ENCODE measurements at regions not wholly inside any gene's neighbourhood (a gene's known extent, or its start where the extent isn't known, plus 50 kb on each side); places are given as distances from the start of the nearest gene placed in this dataset.

DNA sequence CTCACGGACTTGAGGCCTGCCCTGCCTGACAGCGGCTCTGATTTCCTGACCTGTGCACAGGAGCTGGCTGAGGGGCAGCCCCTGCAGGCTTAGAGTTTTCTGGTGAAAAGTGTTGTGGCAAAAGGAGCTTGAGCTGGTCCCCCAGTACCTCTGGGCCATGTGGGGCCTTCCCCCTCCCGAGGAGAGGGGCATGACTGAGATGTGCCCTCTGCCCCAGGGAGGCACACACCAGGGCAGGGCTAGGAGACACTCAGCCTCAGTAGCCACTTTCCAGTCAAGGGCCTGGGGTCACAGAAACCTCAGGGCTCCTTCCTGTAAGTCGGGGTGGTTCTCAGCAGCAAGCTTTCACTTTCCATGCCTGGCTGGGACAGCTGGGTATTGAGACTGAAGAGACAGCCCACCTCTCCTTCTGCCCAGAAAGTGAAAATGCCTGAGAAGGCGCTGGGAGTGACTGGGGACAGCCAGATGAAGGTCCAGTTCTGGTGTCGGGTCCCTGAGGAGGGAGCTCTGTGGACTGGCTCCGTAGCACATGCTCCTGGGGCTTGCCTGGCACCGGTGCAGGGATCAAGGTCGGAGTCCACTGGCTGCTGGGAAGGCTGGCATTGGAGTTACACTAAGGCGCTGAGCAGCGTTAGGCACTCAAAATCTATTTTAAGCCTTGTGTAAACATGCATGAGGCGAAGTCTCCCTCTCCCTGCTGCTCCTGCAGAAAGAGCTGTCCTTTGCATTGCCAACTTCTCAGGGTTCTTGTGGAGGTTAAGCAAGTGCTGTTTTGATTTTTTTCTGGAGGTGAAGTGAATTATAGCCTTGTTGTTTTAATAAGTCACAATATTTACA, 394.9 kb downstream of the GADD45G start:
- TF ChIP-seq POLR2A (IDR thresholded peaks at IDR 0.05) = peak in 1 of 2 donors; percentile 71
- TF ChIP-seq, protein P1, sequence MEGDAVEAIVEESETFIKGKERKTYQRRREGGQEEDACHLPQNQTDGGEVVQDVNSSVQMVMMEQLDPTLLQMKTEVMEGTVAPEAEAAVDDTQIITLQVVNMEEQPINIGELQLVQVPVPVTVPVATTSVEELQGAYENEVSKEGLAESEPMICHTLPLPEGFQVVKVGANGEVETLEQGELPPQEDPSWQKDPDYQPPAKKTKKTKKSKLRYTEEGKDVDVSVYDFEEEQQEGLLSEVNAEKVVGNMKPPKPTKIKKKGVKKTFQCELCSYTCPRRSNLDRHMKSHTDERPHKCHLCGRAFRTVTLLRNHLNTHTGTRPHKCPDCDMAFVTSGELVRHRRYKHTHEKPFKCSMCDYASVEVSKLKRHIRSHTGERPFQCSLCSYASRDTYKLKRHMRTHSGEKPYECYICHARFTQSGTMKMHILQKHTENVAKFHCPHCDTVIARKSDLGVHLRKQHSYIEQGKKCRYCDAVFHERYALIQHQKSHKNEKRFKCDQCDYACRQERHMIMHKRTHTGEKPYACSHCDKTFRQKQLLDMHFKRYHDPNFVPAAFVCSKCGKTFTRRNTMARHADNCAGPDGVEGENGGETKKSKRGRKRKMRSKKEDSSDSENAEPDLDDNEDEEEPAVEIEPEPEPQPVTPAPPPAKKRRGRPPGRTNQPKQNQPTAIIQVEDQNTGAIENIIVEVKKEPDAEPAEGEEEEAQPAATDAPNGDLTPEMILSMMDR (IDR thresholded peaks at IDR 0.05) = peak in 1 of 6 experiments; percentile 12
